ENCODE measurements at regions not wholly inside any gene's neighbourhood (a gene's known extent, or its start where the extent isn't known, plus 50 kb on each side); places are given as distances from the start of the nearest gene placed in this dataset.
"Not testable (repeated sequence)": the region's sequence is repeated elsewhere in the genome, so short reads cannot be mapped to it uniquely, and the experiment has no call there.

- DNase-seq: no peak
Observed at GRCh38 chr6:137304020-137304780, 85.0 kb upstream of the IFNGR1 start.

GRCh38 chr6:137303441-137303840 lies 84.3 kb upstream of the IFNGR1 start:
- DNase-seq: no peak

DNA sequence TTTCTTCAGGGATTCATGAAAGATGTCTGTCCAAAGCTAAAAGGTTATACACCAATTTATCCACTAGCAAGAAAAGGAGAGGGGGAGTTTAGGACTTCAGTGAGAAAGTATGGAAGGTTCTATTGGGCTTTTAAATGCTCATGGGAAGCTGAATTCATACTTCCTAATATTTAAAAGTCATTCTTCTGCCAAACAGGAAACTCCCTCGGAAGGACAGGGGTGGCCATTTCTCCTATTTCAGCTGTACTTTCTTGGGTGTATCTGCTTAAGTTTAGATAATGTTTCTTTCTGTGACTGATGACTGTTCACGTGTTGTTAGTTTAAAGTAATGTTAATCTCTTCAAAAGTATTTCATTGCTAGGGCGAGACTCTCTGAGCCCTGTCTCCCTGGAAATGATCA lies 80.5 kb upstream of the IFNGR1 start:
- DNase-seq: no peak

- DNase-seq: no peak
Observed at GRCh38 chr6:137297887-137298286, 78.7 kb upstream of the IFNGR1 start.

- DNase-seq: not testable (repeated sequence)
Observed at GRCh38 chr6:137292326-137292725, 73.1 kb upstream of the IFNGR1 start.

DNA sequence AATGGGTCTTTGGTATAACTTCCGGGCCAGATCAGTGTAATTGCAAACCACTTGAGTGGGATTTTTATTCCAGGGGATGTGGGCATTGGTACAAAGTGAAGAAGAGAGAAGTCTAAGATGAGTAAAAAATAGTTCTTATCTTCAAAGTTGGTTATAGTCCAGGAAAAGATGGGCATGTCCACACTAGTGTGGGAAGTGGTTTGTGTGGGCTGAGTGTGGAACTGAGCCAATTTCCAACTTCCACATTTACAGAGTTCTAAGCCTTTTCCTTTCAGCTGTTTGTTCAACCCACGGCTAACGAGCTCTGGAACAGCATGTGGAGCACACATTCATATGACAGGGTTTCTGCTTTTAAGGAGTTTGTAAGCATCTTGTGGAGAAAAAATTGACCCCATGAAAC lies 72.3 kb upstream of the IFNGR1 start:
- DNase-seq: no peak

DNA sequence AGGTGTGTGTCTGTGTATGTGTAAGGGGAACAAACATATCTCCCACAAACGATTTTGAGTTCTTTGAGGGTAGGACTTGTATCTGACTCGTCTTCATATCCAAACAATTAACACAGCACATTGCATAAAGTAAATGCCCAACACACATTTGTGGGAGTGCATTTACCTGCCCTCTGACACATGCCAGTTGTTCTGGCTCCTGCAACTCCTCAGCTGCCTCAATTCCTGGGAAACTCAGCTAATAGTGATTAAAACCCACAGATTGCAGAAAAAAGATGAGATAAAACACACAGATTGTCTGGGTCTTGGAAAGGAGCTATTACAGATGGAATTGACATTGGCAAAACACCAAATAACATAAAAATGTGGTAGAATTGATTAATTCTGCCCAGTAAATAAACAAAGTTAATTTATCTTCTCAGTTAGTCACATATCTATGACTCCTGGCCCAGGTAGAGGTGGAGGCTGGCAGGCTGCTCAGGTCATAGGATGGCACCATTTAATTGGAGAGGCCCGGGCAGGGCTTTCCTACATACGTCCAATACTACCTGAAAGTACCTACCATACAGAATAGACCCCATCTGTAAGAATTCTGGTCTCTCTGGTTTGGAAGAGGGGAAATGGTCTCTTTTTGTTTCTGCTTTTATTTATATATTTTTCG lies 71.5 kb upstream of the IFNGR1 start:
- no peak for DNase-seq

DNA sequence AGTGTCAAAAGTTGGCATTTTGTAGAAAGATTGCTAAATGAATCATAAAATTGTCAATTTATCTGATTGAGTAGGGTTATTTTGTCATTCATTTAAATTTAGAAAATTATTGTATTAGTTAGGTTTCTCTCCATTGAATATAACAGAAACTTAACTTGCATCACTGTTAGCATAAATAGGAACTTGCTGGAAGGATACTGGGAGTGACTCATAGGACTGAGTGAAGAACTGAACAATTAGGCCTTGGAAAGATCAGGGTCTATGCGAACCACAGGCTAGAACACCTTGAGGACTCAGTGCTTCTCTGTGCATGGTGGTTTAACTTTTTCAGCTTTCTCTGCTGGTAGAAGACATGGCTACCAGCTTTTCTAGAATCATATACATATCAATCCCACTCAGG lies 67.7 kb upstream of the IFNGR1 start:
- DNase-seq: no peak

DNA sequence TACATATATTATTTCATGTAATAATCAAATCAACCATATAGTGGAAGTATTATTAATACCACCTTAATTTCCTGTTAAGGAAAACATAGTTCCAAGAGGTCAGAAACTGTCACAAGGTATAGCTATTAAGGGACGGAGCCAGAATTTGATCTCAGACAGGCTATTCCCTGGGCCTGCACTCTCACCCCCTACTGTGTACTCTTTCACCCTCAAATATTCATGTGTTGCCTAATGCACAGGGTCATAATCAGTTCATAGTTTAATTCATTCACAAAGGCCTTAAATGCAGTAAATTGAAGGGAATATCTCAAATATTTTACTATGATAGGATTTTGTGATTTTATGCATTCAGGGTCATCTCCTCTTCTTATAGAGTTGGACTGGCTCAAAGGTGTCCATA lies 67.2 kb upstream of the IFNGR1 start:
- no peak for DNase-seq

DNA sequence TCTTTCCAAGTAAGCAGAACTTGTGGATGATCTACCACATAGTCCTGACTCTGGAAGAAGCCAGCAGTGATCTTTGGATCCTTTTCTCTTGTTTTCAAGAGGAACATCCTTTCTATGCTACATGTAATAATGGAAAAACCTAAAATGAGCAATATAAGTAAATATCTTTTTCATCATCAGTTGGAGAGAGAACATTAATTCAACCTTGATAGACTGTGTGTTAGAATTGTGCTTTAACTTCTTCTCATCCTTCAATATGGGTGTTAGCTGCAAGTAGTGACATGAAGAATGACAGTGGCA lies 65.6 kb upstream of the IFNGR1 start:
- DNase-seq: no peak

GRCh38 chr6:137283940-137284810 lies 65.0 kb upstream of the IFNGR1 start:
- no peak for DNase-seq

DNA sequence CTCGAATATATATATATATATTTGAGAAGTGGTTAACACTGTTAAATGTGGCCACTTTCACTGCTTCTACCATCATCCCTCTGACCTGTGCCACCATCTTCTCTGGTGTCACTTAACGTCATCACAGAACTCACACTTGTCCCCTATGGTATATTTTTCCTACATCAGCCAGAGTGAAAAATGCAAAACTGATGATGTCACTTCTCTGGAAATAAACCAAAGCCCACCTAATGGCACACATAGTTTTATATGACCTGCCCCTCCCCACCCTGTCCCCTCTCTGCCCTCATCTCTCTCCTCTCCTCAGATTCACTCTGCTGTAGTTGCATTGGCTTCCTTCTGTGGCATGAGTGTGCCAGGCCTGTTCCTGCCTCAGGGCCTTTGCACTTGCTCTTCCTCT lies 63.9 kb upstream of the IFNGR1 start:
- no peak for DNase-seq

DNA sequence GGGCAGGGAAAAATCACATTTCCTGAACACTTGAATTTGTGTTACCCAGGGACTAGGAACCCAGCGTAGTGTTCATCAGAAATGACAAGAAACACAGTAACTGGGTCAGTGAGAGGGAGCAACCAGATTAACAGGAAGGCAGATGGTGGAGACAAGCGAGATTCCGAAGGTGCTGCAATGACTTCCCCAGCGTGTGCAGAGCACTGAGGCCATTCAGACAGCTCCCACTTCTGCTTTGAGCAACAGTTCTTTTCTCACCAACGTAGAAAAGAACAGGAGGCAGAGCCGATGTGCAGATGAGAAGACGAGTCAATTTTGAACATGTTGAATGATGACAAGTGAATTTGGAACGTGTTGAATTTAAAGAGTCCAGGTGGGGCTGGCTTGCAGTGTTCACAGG lies 63.1 kb upstream of the IFNGR1 start:
- DNase-seq: no peak

DNA sequence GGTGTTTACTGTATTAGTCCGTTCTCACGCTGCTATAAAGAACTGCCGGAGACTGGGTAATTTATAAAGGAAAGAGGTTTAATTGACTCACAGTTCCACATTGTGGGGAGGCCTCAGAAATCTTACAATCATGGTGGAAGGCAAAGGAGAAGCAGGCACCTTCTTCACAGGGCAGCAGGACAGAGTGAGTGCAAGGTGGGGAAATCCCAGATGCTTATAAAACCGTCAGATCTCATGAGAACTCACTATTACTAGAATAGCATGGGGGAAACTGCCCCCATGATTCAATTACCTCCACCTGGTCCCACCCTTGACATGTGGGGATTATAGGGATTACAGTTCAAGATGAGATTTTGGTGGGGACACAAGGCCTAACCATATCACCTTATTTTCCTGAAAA lies 60.1 kb upstream of the IFNGR1 start:
- DNase-seq: not testable (repeated sequence)

DNA sequence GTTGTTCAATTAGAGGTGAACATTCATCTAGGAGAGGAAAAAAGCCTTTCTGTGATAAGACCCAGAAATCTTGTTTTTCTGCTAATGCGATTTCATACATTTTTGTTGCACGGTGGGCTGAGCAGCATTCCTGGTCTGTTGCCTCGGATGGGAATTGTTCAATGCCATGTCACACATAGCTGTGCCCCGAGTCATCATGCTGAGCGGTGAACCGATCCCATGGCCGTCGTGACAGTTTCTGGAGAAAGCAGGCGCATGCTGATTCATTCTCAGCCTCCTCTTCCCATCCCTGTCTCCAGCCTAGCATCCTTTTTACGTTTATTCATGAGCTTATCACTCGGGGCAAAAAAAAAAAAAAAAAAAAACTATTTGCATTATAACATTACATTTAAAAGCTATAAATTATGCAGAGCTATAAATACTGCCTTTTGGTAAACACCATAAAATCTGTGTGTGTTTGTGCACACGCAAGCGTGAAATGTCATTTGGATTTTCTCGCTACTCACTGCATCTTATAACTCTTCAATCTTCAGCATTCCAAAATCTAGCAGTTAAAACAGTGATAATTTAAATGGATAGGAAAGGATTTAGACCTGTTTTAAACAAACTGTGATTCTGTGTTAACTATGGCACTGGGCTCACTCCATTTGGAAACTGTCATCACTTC lies 58.9 kb upstream of the IFNGR1 start:
- DNase-seq: no peak

DNA sequence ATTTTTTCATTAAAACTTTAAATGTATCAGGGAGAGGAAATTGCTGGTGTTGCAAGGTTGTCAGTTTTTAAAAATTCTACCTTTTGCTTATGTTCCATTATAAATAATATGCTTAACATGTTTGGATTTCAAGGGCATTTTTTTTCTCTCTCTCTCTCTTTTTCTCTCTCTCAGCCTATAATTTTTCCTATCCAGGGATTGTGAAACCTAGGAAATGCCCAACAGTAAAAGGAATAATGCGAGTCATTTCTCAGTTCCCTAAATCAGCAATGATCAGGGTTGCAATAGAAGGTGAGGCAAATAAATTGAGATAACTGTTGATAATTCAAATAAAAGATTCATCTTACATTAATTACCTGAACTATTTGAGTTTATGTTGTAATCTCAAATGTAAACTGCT lies 53.2 kb upstream of the IFNGR1 start:
- DNase-seq: no peak

DNA sequence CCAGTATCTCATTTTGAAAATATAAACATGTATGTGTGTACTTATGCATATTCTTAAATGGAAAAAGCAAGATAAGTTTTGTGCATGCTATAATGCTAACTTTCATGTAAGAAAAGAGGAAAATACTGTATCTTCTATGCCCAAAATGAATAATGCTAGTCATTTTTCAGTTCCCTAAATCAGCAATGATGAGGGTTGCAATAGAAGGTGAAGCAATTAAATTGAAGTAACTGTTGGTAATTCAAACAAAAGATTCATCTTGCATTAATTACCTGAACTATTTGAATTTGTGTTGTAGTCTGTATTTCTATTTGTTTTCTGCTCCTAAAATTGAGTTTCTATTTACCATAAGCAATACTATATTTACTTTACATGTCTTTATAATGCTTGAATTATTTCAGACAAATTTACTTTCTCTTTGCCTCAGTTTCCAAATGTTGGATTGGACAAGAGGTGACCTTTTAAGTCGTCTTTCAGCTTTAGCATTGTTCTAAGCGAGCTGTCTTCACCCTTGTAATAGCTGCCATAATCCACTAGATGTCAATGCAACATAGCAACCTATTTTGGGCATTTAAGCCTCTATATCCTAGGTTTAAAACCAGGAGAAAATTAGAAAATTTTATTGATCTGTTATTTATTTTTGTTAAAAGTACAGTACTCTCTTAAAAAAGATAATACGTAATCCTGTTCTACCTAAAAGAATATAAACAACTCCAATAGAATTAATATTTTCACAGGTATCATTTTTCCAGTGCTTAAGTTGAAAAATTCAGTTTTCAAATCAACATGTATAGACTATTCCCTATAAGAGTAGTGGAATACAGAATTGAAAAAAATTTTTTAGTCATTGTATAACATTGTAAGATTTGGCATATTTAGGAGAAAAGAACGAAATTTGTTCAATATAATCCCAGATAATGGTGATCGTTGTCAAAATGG lies 52.3 kb upstream of the IFNGR1 start:
- DNase-seq: peak; percentile 1

- DNase-seq: no peak
Observed at GRCh38 chr6:137269803-137270202, 50.6 kb upstream of the IFNGR1 start.

- DNase-seq: no peak
Observed at GRCh38 chr6:137269347-137269746, 50.2 kb upstream of the IFNGR1 start.
